Left colon (tissue), 2 donors: ENCODE measurements at regions not wholly inside any gene's neighbourhood (a gene's known extent, or its start where the extent isn't known, plus 50 kb on each side); places are given as distances from the start of the nearest gene placed in this dataset.

Experiments used
- ATAC-seq: fragments of 200-7000 bp; cut with Tn5 transposase; one replicate; pipeline ENCODE4 v1.9.1; 2020; ENCODE audit warnings: mild to moderate bottlenecking, moderate library complexity
- DNase-seq, 2 donors: peaks; one replicate each; pipeline ENCODE4 v3.0.0-alpha.2; 2020
- intact Hi-C, 2 donors: fragments of 100-400 bp; cut with DNase I in 1 of 2; cut with micrococcal nuclease in 1 of 2; formaldehyde crosslinking; loops; one replicate each; pipeline versions ENCODE4 v1.11.2 to v1.14.0; 2022; cut with DNase I, micrococcal nuclease
- donor health status: DM: no; HTN: no; CAD: no.
- donor health status: DM: yes; HTN: yes; CAD: no.

DNA sequence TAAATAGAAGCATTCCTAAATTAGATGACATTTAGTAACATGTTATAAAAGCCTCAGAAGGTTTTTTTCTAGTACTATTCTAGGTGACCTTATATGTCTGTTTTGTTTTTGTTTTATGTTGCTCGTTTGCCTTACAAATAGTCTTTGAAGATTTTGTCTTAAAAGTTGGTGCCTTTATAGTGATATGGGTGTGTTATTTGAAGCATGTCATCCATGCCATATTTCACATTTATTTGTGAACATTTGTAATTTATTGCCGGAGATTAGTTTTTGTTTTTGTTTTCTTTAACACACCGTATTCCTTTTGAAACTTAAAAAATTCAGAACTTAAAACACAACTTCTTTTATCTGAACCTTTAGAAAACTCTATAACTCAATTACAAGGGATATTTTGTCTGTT is 422.8 kb upstream of the PCDH9 start:
- no peak for DNase-seq
- no peak for ATAC-seq
- intact Hi-C loops, result no loop called here

DNA sequence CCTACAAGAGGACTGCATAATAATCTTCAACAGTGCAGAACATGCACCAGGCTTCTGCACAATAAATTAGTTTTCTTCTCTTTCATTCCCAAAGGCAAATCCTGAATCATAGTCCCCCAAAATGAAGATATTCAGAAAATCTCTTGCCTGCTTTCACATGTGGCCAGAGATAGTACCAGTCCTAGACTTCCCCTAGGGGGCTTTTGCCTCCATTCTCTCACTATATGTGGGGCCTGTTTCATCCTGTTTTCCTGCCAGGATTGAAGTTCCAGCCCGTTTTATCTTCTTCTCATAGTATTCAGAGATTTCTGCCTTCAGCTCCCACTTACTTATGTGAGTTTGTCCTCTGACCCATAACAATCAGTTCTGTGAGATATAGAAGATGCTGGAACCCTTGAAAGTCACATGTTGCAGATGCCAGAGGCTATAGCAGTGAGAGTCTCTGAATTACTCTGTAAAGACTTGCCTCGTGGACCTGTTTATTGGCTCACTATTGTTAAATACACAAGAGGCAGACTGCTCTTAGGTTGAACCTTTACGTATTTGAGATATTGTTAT is 421.9 kb upstream of the PCDH9 start:
- ATAC-seq, result no peak
- no peak for DNase-seq
- intact Hi-C loops, result no loop called here

DNA sequence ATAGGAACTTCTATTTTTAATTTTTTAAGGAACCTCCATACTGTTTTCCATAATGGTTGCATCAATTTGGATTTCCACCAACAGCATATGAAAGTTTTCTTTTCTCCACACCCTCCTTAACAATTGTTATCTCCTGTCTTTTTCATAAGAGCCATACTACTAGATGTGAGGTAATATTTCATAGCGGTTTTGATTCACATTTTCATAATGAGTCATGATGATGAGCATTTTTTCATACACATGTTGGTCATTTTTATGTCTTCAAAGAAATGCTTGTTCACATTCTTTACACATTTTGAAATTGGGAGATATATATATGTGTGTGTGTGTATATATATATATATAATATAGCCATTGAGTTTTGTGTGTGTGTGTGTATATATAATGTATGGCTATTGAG is 420.3 kb upstream of the PCDH9 start:
- no peak for DNase-seq
- no peak for ATAC-seq
- intact Hi-C loops, result no loop called here

DNA sequence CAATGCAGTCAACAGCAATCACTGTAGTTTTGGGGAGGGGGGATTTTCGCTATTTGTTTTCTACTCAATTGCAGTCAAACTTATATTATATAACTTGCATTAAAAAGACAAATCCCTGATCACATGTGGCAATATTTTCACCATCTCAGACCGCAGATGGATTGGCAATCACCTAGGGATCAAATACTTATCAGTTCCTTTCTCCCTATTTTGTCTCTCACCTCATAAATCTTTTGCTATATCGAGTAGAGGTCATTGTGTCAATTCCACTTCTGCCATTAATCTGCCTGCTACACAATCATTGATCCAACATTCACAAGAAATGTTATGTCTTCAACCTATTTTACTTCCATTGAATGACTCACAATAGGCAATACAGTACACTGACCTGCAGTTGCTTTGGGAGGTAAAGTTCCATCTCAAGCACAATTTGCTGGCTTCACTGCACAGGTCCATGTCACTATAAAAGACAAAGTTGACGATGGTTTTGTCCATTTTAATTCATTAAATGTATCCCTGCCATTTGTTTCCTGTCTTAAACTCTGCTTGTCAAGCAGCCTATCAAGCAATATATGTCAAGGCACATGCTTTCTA is 415.8 kb upstream of the PCDH9 start:
- intact Hi-C loops, result no loop called here
- DNase-seq, result no peak
- no peak for ATAC-seq

DNA sequence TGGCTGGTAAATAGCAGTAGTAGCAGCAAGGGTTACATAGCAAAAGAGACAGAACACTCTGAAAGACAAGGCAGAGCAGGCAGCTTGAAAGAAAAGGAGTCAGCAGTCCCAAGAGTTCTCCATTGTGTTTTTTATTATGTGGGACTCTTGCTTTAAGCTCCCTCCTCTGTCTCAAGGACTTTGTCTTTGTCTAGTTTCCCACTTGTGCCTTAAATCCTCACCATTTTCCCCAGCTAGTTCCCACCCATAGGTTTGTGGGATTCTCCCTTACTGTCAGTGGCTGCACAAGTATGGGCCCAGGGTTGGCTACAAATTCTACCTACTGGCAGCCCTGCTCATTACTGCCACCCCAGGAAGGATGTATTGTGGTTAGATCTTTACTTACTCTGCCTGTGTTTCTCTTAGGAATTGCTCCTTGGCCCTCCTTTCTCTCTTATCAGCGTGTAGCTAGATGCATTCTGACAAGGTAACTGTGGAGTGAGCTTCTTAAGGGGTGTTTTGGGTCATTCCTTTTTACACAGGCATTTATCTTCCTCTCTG is 413.4 kb upstream of the PCDH9 start:
- ATAC-seq, result no peak
- intact Hi-C loops, result no loop called here
- DNase-seq, result no peak

GRCh38 chr13:67642657-67643056 is 412.5 kb upstream of the PCDH9 start:
- intact Hi-C loops, result no loop called here
- ATAC-seq, result no peak
- DNase-seq, result no peak

GRCh38 chr13:67635754-67636153 is 405.6 kb upstream of the PCDH9 start:
- DNase-seq (no peak), ATAC-seq (no peak)
- intact Hi-C loops, result no loop called here

DNA sequence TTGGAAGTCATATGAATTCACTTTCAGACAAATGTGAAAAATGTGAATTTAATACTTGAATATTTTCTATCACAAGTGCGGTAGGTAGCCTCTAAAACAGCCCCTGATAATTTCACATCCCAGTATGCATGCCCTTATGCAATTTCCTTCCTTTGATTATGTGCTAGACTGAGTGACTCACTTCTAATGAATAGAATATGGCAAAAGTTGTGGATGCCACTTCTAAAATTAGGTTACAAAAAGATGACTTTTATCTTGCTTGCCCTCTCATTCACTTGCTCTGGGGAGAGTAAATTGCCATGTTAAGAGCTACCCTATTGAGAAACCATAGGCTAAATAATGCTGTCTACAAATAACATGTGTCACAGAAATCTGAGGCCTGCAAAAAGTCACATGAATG is 402.5 kb upstream of the PCDH9 start:
- no peak for DNase-seq
- intact Hi-C loops, result no loop called here
- no peak for ATAC-seq

GRCh38 chr13:67630640-67631039 is 400.5 kb upstream of the PCDH9 start:
- intact Hi-C loops, result no loop called here
- ATAC-seq (no peak), DNase-seq (no peak)

DNA sequence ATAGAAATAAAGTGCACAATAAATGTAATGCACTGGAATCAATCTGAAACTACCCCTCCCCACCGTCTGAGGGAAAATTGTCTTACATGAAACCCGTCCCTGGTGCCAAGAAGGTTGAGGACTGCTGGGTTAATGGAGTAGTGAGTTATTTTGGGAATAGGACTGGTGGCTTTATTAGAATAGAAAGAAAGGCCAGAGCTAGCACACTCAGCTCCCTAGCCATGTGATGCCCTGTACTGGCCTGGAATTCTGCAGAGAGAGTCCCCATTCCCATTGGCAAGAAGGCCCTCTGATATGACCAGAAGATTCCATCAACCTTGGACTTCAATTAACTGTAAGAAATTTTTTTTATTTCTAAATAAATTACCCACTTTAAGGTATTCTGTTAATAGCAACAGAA is 393.5 kb upstream of the PCDH9 start:
- ATAC-seq (no peak), DNase-seq (no peak)
- intact Hi-C loops, result no loop called here

GRCh38 chr13:67620665-67621064 is 390.5 kb upstream of the PCDH9 start:
- DNase-seq (no peak), ATAC-seq (no peak)
- intact Hi-C loops, result no loop called here

DNA sequence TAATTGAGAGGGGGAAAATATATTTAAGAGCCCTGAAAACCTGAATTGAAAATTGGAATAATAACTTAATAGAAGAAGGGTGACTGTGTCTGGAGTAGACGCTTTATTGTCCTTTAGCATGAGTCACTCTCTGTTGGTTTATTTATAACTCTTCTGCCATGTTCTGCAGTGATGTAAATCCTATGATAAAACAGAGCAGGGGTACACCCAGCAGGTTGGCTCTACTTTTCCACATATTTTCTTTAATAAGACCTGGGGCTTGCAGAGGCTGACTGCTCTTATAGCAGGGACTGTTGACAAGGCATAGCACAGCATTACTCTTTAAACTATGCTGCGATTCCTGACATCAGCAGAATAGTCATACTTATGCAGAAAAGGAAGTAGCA is 389.9 kb upstream of the PCDH9 start:
- intact Hi-C loops, result no loop called here
- ATAC-seq, result no peak

GRCh38 chr13:67619351-67619994 is 389.3 kb upstream of the PCDH9 start:
- ATAC-seq (no peak), DNase-seq (no peak)
- intact Hi-C loops, result no loop called here

More for the DNA sequence above, 389.9 kb upstream of the PCDH9 start:
- no peak for DNase-seq

DNA sequence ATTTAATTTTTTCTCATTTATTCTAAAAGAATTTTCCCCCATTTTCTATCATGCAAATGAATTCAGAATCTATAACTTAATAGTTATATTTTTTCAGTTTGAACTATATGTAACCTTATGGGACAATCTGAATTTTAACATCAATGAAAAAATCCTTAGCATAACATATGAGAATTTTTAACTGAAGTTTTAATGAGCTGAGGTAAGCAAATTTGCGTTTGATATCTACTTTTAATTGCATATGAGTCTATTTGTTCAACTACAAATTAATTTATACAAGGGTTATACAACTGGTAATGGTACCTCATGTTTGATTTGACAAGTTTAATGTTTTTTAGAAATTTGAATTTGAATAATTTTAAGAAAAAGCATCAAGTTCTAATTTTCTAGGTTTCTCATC is 384.4 kb upstream of the PCDH9 start:
- ATAC-seq (no peak), DNase-seq (no peak)
- intact Hi-C loops, result no loop called here

- ATAC-seq, result no peak
- DNase-seq, result no peak
- intact Hi-C loops, result no loop called here
These were observed 383.9 kb upstream of the PCDH9 start for GRCh38 chr13:67614013-67614412.

DNA sequence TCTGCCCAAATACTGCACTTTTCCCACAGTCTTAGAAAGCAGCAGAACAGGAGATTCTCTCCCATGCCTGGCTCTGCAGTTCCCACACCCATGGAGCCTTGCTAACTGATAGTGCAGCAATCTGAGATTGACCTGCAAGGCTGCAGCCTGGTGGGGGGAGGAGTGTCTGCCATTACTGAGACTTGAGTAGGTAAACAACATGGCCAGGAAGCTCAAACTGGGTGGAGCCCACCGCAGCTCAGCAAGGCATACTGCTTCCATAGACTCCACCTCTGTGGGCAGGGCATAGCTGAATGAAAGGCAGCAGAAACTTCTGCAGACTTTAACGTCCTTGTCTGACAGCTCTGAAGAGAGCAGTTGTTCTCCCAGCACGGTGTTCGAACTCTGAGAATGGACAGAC is 358.5 kb upstream of the PCDH9 start:
- intact Hi-C loops, result no loop called here
- DNase-seq, result no peak
- ATAC-seq, result no peak

GRCh38 chr13:67577361-67577760 is 347.2 kb upstream of the PCDH9 start:
- no peak for ATAC-seq
- DNase-seq, result no peak
- intact Hi-C loops, result no loop called here

DNA sequence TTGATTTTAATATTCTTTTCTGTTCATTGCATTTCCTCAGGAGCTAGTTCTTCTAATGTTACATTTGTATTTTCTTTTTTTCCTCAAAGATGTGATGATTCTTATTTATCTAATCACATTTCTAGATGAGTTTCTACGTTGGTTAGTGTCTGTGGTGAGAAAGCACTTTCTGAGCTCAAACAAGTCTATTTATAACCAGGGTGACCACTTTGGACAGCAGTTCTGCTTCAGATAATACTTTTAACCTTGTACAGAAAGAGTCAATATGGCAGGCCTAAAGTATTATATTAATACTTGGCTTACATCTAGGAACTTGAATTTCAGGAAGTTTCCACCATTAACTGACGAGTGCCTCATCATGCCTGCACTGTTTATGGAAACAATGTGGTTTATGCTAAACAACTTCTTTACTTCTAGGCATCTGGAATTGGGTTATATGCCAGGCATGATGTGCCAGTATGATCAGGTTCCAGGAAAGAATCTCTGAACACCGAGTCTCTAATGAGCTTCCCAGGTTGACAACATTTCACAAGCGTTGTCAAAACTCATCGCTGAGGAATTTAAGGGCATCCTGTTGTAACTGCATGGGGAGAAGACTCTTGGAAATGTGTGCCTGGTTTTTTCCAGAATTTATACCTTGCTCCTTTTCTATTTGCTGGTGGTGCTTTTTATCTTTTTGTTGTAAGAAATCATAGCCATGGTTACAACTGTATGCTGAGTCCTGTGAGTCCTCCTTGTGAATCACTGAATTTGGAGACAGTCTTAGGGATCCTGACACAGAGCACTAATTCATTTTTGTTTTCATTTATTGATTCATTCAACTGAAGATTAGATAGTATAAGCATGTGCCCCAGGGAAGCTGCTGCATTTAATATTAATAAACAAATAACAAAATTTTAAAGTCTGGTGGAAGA is 344.4 kb upstream of the PCDH9 start:
- intact Hi-C loops, result no loop called here
- DNase-seq (no peak), ATAC-seq (no peak)

DNA sequence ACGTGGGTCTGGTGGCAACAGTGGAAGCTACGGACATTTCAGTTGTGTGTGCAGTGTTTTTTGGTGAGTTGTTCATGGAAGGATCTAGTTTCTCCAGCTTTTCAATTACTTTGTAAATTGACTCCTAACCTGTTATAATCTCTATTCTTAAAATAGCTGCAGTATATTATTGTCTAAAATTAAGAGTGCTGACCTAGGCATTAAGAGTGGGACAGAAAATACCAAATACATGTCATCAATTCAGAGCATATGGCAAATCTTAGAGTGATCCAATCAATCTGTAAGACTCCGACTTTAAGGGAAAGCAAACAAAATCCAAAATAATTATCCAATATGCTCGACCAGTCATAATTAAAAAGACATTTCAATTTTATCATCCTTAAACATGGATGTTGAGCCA is 338.1 kb upstream of the PCDH9 start:
- intact Hi-C loops, result no loop called here
- no peak for DNase-seq
- no peak for ATAC-seq
